Fibroblast of skin of back (primary cell): ENCODE measurements at regions not wholly inside any gene's neighbourhood (a gene's known extent, or its start where the extent isn't known, plus 50 kb on each side); places are given as distances from the start of the nearest gene placed in this dataset.

Experiments
- DNase-seq: peaks from one replicate; pipeline ENCODE4 v3.0.0-alpha.2; 2013

GRCh38 chr2:220001751-220002150 is 374.3 kb downstream of the SLC4A3 start:
- DNase-seq = peak; percentile 86

- peak; percentile 28 for DNase-seq
Measured at GRCh38 chr2:220002251-220002650, 374.8 kb downstream of the SLC4A3 start.

DNA sequence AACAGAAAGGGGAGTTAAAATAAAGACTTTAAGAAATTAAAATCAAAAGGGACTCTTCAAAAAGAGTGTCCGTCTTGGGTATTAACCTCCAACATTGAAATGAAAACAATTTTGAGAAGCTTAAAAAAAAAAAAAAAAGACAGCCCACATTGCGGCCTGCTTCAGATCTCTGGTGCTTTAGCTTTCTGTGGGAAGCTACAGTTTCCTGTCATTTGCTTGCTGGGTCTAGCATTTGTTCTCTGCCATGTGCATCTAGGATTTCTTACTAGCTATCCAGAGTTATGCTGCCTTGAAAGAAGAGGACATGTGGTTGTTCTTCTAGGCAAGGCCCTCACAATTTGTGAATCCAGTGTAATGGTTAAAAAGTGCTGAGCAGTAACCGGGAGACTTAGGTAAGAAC is 375.3 kb downstream of the SLC4A3 start:
- DNase-seq = peak; percentile 22

DNA sequence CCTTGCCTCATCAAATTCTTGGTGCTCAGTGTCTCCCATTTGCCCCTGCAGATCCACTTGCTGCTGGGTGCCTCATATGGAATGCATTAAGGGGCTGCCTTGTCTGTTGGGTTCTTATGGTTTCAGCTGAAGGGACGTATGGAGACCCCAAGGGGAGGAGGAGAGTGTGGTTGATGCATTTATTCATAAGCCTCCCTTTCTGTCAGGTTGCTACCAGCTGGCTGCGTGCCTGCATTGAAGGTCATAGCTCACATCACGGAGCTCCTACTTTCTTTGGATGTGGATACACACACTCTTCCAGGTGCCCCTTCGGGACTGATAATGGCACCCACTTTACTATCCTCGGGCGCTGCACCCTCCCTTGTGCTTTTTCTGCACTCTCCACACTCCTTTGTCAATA is 377.9 kb downstream of the SLC4A3 start:
- DNase-seq = no peak

DNA sequence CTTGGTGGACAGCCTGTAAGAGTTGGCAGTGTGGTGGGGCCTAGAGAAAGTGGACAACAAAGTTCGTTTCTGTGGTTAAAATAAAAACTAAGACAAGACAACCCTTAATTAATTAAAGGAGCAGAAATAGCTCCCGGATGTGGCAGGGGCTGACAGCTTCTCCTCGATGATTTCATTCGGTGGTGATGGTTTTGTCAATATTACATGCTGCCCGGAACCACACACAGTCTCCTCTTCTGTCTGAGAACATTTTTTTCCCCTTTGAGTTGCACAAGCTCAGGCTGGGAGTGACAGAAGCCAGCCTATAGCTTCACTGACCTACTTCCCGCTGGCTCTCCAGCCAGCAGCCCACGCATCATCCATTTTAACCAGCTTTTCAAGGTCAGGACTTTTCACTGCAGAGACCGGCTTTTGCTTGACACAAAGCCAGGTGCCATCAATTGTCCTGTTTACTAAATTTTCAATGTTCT is 378.8 kb downstream of the SLC4A3 start:
- DNase-seq = peak; percentile 73

DNA sequence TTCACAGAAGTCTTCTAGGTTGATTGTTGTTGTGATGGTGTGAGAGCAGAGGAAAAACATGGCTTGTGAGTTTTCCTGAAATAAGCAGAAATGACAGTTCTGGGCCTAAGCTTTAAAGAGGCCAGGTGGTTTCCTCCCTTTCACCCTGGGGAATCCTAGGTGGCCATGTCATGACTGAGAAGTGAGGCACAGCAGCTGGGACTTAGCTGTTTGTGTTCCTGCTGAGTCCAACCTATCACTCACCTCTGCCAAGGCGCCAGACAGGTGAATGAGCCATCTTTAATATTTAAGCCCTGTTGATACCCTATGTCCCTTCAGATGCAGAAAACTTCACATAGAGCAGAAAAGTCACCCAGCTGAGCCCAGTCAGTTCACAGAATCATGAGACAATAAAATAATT is 384.4 kb downstream of the SLC4A3 start:
- DNase-seq = no peak

DNA sequence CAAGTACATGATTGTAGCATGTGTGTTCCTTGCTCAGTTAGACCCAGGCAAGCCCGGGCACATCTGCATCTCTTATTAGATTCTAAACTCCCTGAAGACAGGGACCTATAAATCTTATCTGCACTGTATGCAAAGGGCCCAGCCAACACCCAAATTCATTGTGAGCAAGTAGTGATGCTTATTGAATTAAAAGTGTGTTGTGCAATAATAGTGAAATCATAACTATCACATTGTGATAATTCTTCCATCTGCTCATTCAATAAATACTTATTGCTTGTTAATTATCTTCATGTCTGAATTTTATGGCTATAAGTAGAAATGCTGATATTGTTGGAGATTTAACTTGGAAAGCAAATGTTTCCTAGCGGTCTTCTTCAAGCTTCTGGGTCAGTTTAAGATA is 387.5 kb downstream of the SLC4A3 start:
- no peak for DNase-seq

DNA sequence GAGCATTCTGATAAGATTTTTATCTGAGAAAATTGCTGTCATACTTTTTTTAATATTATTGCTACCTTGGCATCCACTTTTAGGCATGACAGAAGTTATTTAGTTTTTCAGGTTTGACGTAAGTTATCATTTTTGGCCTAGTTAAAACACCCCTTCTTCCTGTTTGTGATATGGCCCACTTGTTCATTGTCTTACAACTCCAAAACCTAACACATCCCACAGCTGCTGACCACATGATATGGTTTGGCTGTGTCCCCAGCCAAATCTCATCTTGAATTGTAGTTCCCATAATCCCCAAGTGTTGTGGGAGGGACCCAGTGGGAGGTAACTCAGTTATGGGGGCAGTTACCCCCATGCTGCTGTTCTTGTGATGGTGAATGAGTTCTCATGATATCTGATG is 388.1 kb downstream of the SLC4A3 start:
- DNase-seq = no peak

GRCh38 chr2:220025207-220025606 is 397.8 kb downstream of the SLC4A3 start:
- DNase-seq = no peak

DNA sequence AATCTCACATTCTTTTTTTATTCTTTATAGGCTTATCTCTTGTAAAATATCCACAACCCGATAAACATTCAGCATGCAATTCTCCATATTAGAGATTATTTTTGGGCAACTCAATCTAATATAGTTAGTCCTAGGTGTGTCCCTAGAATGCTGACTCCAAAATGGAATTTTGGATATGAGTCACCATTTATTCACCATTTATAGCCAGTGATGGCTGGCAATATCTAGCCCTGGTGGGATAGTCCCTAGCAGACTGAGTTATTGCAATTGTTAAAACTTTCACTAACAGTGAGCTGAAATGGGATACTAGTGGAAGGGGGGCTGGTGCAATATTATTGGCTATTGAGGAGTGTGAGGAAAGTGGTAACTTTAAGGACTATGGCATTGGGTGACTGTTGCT is 401.6 kb downstream of the SLC4A3 start:
- no peak for DNase-seq

GRCh38 chr2:220033546-220033945 is 406.1 kb downstream of the SLC4A3 start:
- DNase-seq = peak; percentile 49

- DNase-seq = peak; percentile 81
Measured at GRCh38 chr2:220034426-220035130, 407.1 kb downstream of the SLC4A3 start.

DNA sequence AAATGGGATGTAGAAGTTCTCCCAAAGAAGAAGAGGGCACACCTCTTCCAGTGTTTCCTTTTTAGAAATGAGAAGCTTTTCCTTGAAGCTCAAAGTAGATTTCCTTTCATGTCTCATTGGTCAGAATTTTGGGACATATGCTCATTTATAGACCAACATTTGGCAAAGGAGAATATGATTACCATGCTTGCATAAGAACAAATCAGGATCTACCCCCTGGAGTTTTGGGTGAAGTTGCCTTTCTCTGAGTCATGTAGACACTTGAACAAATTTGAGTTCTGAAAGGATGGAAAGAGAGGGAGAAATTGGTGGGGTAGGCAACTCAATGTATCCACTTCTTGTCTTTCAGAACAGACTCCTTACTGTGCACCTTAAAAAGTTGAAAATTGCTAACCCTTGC is 409.0 kb downstream of the SLC4A3 start:
- peak; percentile 36 for DNase-seq

DNA sequence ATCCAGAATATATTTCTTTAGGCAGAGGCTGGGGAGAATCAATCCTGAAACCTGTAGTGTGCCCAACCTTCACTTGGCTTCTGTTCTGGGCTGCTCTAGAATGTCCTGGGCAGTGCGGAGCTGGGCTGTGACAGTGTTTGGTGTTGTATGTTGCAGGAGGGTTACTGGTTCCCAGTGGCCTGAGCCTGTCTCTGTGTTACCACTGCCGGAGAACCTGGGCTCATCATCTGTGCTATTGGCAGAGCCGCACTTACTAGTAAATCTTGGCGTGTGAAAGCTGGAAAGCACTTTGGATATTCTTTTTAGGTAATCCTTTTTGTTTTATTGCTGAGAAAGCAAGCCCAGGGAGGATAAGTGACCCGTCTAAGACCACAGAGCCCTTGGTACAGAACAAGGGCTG is 412.9 kb downstream of the SLC4A3 start:
- no peak for DNase-seq

GRCh38 chr2:220041447-220041846 is 414.0 kb downstream of the SLC4A3 start:
- DNase-seq = no peak

DNA sequence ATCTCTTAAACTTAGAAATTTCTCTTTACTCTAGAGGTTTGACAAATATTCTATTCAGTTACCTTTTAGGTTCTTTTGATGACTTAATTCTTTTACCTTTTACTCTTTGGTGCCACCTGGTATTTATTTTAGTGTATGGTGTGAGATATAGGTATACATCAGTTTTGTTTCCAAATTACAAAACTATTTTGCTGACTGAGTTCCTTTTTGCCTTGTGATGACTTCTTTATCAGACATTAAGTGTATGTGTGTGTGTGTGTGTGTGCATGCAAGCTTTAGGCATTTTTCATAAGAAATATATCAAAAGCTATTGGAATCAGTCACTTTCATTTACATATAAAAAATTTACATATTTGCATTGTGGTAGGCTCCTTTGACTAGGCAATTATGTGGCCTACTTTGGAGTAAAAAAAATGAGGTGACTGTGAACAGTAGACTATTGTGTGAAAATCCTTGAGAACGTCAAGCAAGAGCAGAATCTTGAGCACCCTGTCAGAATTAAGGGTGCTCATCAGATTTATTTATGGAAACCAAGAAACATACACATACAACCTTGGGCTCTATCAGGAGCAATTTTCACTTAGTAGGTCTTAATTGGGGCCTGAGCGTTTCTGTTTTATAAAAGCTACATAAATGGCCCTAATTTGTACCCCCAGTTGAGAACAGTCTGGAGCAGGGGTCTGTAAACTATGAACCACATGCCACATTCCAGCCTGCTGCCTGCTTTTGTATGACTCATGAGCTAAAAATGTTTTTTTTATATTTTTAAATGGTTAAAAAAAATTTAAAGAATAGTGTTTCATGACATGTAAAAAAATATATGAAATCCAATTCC is 415.9 kb downstream of the SLC4A3 start:
- DNase-seq = peak; percentile 79

GRCh38 chr2:220043990-220044335 is 416.5 kb downstream of the SLC4A3 start:
- DNase-seq = no peak

- peak; percentile 15 for DNase-seq
Measured at GRCh38 chr2:220044383-220044782, 417.0 kb downstream of the SLC4A3 start.

- DNase-seq = no peak
Measured at GRCh38 chr2:220046507-220046906, 419.1 kb downstream of the SLC4A3 start.

DNA sequence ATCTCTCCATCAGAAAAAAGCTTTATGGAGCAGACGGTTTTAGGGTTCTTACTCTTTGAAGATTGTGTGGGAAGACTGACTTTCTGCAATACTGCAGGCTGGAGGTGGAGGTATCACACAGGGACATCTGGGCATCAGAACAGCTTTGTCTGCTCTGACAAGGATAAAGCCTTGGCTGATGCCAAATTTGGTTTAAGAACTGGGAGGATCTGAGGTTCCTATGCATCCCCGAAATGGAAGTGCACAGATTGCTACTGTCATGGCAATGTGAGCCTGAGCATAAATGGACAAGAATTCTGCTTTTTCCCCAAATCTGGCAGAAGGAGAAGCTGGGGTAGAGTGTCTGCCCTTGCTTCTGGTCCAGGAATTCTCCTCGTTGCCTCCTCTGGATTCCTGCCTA is 424.3 kb downstream of the SLC4A3 start:
- DNase-seq = no peak

- DNase-seq = no peak
Measured at GRCh38 chr2:220053919-220054318, 426.5 kb downstream of the SLC4A3 start.

DNA sequence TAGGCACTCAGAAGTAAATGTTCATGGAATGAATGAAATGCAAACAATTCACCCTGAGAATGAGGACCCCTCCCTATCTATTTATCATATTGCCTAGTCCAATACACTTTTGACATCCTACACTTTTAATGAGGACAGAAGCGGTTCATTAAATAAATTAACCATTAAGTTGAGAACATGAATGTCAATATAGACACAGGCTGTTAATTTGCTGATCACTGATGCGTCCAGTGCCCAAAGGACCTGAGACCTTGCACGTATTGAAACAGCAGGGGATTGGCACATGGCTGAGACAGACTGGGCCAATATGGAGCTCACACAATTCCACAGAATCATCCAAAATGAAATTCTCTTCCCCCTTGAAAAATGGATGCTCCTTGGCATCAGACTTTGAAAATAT is 430.0 kb downstream of the SLC4A3 start:
- DNase-seq = no peak

DNA sequence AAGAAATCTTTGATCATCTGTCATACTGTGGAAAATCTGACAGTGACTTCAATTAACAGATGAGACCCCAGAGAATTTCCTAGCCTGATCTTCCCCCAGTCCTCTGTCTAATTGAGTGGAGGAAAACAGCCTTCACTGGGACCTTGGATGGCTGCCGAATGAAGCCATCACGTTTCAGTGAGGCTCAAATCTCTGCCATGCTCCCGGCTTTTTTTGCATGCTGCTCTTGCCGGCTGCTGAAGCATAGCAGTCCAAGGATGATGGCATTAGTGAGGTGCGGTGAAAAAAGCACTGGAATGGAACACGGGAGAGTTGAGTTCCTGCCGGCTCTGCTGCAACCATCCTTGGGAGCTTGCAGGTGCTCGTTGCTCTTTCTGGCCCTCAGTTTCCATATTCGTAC is 430.5 kb downstream of the SLC4A3 start:
- DNase-seq = no peak
